ENCODE measurements at regions not wholly inside any gene's neighbourhood (a gene's known extent, or its start where the extent isn't known, plus 50 kb on each side); places are given as distances from the start of the nearest gene placed in this dataset.

DNA sequence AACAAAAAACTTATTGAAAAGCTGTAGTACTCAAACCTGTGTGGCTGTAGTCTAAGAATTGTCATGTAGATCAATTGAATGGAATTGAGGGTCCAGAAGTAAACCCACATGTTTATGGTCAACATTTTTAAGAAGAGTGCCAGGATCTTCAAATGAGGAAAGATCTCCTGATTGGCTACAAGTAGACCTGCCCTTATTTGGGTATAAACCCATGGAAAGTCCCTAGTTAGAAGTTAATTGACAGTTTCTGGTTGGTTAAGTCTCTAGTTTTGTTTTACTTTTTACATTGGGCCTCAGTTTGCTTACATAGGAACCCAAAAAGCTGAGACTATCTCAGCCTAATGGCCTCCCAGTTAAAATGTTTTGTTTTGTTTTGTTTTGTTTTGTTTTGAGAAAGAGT lies 91.9 kb upstream of the RESF1 start:
- DNase-seq (ENCODE audit: low read depth): no peak

GRCh38 chr12:31866523-31866922 lies 92.7 kb upstream of the RESF1 start:
- no peak for DNase-seq (ENCODE audit: low read depth)

- DNase-seq (ENCODE audit: low read depth): no peak
Observed at GRCh38 chr12:31865023-31865422, 94.2 kb upstream of the RESF1 start.

DNA sequence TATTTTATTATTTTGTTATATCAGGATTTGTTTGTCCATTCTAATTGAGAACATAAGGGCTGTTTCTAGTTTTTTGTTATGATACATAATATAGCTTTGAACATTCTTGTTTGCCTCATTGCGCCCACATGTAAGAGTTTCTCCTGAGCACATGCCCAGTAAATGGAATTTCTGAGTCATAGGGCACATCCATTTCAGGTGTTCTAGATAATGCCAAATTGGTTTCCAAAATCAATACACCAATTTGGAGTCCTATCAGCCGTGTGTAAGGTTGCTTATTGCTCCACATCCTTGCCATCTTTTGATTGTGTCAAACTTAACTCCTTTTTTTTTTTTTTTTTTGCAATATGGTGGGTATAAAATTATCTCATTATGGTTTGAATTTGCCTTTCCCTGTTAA lies 97.9 kb upstream of the RESF1 start:
- DNase-seq (ENCODE audit: low read depth): no peak

- no peak for DNase-seq (ENCODE audit: low read depth)
Observed at GRCh38 chr12:31860401-31860800, 98.8 kb upstream of the RESF1 start.

DNA sequence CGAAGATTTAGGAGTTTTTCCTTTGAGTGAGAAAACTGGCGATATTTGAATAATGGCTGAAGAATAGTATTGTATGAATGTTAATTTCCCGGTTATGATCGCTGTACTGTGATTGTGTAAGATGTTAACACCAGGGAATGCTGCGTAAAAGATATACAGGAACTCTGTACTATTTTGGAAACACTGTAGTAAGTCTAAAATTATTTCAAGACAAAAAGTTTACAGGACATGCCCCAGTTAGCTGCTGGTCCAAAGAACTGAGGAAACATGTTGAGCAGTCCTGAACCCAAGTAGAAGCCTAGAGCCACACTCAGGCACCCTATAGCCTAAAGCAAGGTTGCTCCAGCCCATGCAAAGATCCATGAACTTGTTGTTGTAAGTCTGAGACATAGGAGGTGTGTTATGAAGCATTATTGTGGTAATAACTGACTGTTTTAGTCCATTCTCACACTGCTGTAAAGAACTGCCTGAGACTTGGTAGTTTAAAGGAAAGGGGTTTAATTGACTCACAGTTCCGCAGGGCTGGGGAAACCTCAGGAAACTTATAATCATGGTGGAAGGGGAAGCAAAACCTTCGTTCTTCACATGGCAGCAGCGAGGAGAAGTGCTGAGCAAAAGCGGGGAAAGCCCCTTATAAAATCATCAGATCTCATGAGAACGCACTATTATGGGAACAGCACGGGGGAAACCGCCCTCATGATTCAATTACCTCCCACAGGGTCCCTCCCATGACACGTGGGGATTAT lies 99.8 kb upstream of the RESF1 start:
- no peak for DNase-seq (ENCODE audit: low read depth)

DNA sequence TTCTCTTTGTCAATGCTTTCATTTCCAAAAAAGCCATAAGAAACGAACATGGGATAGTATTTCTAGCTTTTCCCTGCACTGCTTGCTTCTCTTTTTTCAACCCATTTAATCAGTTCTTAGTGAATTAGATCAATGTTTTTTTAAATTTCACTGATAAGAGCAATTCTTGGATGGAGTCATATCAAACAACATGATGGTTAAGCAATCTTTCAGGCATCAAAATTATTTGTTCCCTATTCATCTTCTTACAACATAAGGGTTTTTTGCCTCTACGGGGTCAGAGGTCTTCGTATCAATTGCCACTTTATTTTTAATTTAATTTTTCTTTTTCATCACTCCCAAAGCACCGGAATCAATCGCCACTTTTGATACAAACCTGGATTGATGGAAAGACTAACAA lies 103.8 kb upstream of the RESF1 start:
- no peak for DNase-seq (ENCODE audit: low read depth)

GRCh38 chr12:31853977-31854376 lies 105.2 kb upstream of the RESF1 start:
- DNase-seq (ENCODE audit: low read depth): no peak

DNA sequence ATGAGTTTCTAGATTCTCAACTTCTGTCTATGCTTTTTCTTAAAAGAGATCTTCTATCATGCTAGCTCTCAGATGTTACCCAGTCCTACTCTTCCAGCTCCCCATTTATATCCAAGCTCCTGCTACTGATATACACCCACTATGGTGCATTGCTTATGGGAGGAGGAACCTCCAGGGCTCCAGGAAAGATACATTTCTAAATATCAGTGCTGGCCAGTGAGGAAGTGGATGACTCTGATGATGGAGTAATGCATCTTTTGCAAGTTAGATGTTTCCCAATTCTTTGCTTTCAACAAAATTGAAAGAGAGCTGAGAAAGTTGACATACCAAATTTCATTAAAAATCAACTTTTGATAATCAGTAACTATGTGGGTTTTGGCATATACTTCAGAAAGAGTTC lies 105.7 kb upstream of the RESF1 start:
- DNase-seq (ENCODE audit: low read depth): no peak

DNA sequence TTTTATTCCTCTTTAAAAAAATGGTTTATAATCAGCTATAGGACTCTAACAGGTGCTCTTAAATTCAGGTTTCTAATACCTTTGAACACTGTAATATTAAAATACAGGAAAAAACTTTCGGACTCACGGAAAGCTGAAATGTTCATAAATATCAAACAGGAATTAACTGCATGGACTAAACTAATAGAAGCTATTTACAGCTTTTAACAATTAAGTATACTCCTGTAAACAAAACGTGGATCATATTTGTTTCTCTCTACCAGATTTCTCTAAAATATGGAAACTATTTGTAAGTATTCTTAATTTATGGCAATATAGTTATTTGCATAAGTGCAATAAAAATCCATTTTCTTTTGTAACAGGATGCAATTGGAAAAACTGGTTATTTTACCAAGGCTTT lies 108.9 kb upstream of the RESF1 start:
- no peak for DNase-seq (ENCODE audit: low read depth)

- peak; percentile 47 for DNase-seq (ENCODE audit: low read depth)
Observed at GRCh38 chr12:31849090-31849687, 110.0 kb upstream of the RESF1 start.

- no peak for DNase-seq (ENCODE audit: low read depth)
Observed at GRCh38 chr12:31846405-31846804, 112.8 kb upstream of the RESF1 start.

DNA sequence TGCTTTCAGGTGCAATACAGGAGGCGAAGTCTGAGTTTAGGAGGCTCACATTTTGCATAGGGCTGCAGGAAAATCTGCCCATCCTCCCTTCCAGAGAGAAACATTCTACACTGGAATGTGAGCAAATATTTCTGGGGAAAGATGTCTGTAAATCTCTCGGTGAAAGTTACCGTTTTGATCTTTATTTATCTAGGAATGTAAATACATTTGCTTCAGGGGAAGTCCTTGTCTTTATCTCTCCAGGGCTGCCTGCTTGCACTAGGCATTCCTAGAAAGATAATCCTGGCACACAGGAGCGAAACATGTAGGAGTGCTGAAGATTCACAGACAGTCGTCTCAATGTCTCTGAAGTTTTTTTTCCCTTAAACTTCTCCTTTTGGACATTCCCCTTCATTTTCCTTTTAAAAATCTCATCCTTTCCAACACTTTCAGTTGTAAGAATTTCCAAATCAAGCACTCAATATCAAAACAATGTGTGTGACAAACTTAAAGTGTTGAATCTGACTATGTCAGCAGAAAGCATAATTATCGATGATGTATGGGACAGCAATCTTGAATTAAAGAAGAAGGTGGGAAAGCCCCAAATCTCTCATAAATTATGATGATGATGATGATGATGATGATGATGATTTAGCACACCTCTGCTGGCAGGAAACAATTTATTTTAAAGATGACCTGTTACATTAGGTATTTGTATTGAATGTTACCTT lies 113.4 kb upstream of the RESF1 start:
- no peak for DNase-seq (ENCODE audit: low read depth)

- DNase-seq (ENCODE audit: low read depth): peak; percentile 84
Observed at GRCh38 chr12:31843398-31844095, 114.7 kb upstream of the AMN1 start.

DNA sequence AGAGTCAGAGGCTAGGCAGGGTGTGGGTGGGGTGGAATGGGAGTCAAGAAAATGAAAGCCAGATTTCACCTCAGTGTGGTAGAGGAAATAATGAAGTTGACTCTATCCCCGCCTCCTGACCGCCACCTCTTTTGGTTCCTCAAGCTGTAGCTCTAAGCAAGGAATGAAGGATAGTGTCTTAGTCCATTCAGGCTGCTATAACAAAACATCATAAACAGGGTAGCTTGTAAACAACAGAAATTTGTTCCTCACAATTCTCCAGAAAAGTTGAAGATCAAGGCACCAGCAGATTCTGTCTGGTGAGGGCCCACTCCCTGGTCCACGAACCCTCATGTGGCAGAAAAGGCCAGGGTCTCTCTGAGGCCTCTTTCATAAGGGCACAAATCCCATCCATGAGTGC lies 109.1 kb upstream of the AMN1 start:
- DNase-seq (ENCODE audit: low read depth): no peak

DNA sequence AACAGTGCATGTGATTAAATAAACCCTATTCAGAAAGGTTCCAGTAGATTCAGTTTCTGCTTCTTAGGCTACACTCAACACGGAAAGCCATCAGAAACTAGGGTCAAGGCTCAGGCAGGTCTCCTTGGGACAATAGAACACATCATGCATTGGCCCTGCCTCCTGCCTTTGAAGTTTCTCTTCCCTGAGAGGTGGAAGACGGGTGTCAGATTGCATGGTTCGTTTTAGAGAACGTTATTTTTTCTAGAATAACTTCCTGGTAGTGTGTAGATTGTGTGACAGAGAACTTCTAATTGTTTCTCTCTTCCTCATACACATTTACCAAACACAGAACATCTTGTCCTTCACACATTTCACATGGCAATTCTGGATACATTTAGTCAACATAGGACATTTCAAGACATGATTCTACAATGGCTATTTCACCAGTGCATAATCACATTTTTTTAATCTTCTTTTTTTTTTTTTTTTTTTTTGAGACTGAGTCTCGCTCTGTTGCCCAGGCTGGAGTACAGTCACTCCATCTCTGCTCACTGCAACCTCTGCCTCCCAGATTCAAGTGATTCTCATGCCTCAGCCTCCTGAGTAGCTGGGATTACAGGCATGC lies 106.6 kb upstream of the AMN1 start:
- no peak for DNase-seq (ENCODE audit: low read depth)

DNA sequence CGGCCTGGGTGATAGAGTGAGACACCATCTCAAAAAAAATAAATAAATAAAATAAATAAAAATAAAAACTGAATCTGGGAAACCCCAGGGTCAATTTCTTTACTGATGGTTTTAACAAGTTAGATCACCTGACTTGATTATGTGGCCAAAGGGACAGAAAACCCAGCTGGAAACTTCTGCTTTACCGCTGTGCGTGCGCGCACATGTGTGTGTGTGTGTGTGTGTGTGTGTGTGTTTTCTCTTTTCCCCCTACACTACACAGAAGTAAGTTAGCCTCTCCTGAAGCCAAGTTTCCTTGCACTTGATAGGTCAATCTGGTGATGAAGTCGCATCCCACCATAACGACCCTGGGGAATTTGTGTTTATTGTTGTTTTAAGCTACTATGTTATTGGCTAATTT lies 105.3 kb upstream of the AMN1 start:
- no peak for DNase-seq (ENCODE audit: low read depth)

DNA sequence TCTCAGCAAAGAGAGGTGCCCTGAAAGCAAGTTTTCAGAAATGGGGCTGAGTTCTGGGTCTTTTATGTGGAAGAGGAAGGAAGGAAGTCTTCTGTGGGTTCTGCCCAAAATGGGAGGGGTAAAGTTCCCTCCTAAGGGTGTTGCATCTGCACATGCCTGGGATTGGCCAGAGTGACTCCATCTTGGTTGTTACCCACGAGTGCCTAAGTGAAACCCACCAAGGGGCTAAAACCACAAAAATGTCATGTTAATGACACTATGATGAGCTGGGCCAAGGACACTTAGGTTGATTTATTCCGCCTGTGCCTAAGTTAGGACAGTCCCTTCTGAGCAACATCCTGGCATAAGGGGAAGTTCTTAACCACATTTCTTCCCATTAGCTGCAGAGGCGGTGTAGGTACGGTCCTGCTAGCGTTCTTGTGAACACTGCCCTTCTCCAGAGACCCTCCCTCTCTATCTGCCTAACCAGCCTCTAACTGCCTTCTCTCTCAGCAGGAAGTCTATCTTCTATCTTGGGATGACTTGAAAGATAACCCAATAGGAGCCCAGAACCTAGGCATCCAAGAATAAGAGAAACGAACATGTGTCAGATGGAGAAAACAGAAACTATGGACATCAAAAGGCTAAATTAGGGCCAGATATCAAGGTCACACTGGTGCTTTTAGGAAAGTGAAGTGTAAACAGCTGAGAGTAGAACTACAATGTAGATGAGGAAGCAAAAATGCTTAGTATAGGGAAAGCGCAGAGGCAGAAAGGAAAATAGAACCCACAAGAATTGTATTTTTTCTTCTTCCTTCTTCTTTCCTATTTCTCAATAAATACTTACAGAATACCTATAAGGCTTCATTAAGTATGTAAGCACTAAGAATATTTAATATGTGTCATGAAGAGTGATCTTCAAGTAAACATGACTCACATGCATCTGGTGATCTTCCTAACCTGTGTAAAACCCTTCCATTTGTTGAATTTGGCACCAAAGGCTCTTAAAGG lies 104.2 kb upstream of the AMN1 start:
- peak; percentile 96 for DNase-seq (ENCODE audit: low read depth)

- DNase-seq (ENCODE audit: low read depth): no peak
Observed at GRCh38 chr12:31828071-31828470, 99.2 kb upstream of the AMN1 start.

- no peak for DNase-seq (ENCODE audit: low read depth)
Observed at GRCh38 chr12:31822761-31823160, 93.9 kb upstream of the AMN1 start.

DNA sequence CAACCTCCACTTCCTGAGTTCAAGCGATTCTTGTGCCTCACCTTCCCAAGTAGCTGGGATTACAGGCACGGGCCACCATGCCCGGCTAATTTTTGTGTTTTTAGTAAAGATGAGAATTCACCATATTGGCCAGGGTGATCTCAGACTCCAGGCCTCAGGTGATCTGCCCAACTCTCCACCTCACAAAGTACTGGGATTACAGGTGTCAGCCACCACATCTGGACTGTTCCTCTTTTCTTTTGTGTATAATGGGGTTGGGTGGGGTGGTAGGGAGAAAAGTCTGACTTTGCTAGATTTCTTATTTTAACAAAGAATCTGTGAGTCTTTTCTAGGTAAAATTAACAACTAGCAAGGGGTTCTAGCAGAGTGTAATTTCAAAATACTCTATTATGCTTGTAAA lies 92.7 kb upstream of the AMN1 start:
- DNase-seq (ENCODE audit: low read depth): no peak
